HG03457 (cell line): ENCODE measurements at regions not wholly inside any gene's neighbourhood (a gene's known extent, or its start where the extent isn't known, plus 50 kb on each side); places are given as distances from the start of the nearest gene placed in this dataset.

ENCODE experiments used
- ATAC-seq: cut with Tn5 transposase; IDR thresholded peaks from one replicate; pipeline ENCODE4 v1.9.1; 2021; ENCODE audit warnings: moderate number of reproducible peaks; ENCODE audit not compliant: unreplicated experiment

- no peak for ATAC-seq
These were observed 676.9 kb downstream of the GATA3 start for GRCh38 chr10:8731121-8732095.

GRCh38 chr10:8738987-8739386, 684.5 kb downstream of the GATA3 start:
- ATAC-seq: no peak

- ATAC-seq: no peak
These were observed 697.8 kb downstream of the GATA3 start for GRCh38 chr10:8752146-8752843.

GRCh38 chr10:8758029-8758428, 703.5 kb downstream of the GATA3 start:
- ATAC-seq: no peak

GRCh38 chr10:8766899-8767298, 712.4 kb downstream of the GATA3 start:
- ATAC-seq: no peak

GRCh38 chr10:8767591-8767990, 713.1 kb downstream of the GATA3 start:
- ATAC-seq: no peak

GRCh38 chr10:8768341-8768740, 713.9 kb downstream of the GATA3 start:
- ATAC-seq: no peak

- no peak for ATAC-seq
These were observed 714.4 kb downstream of the GATA3 start for GRCh38 chr10:8768852-8769251.

- ATAC-seq: no peak
These were observed 722.6 kb downstream of the GATA3 start for GRCh38 chr10:8776926-8777622.

GRCh38 chr10:8778713-8779112, 724.2 kb downstream of the GATA3 start:
- ATAC-seq: no peak

- no peak for ATAC-seq
These were observed 733.2 kb downstream of the GATA3 start for GRCh38 chr10:8787649-8788048.

GRCh38 chr10:8790390-8790789, 735.9 kb downstream of the GATA3 start:
- ATAC-seq: no peak

- ATAC-seq: no peak
These were observed 740.4 kb downstream of the GATA3 start for GRCh38 chr10:8794860-8795259.

- ATAC-seq: no peak
These were observed 745.9 kb downstream of the GATA3 start for GRCh38 chr10:8800426-8800825.

- no peak for ATAC-seq
These were observed 749.5 kb downstream of the GATA3 start for GRCh38 chr10:8803992-8804391.

GRCh38 chr10:8810677-8811076, 756.2 kb downstream of the GATA3 start:
- no peak for ATAC-seq

- no peak for ATAC-seq
These were observed 756.7 kb downstream of the GATA3 start for GRCh38 chr10:8811201-8811600.

- ATAC-seq: no peak
These were observed 761.5 kb downstream of the GATA3 start for GRCh38 chr10:8815969-8816368.

GRCh38 chr10:8817299-8817698, 762.8 kb downstream of the GATA3 start:
- ATAC-seq: no peak

- no peak for ATAC-seq
These were observed 771.1 kb downstream of the GATA3 start for GRCh38 chr10:8825611-8826010.

- ATAC-seq: no peak
These were observed 775.1 kb downstream of the GATA3 start for GRCh38 chr10:8829592-8829991.
